GM10248 (cell line): ENCODE measurements at regions not wholly inside any gene's neighbourhood (a gene's known extent, or its start where the extent isn't known, plus 50 kb on each side); places are given as distances from the start of the nearest gene placed in this dataset.

ENCODE experiments used
- CTCF ChIA-PET: fragments of 300-600 bp; sonication (Branson Sonifier 250); formaldehyde crosslinking; extraction: SDS; loops from one replicate; lab custom pipeline; 2021; ENCODE audit warnings: antibody characterized with exemption; lab: Yijun Ruan, JAX
- POLR2A ChIA-PET: fragments of 350-650 bp; sonication (Branson Sonifier 250); formaldehyde crosslinking; extraction: SDS; loops from one replicate; lab custom pipeline; 2020; ENCODE audit warnings: antibody characterized with exemption; lab: Yijun Ruan, JAX
- DNase-seq: peaks from one replicate; pipeline ENCODE4 v3.0.0; 2012; ENCODE audit errors: extremely low spot score
- TF ChIP-seq, protein P1 (sequence below): IDR thresholded peaks from 2 replicates; pipeline ENCODE4 v1.5.1; 2012; ENCODE audit warnings: mild to moderate bottlenecking, low read depth; ENCODE audit errors: extremely low read depth, missing control alignments, control extremely low read depth

DNA sequence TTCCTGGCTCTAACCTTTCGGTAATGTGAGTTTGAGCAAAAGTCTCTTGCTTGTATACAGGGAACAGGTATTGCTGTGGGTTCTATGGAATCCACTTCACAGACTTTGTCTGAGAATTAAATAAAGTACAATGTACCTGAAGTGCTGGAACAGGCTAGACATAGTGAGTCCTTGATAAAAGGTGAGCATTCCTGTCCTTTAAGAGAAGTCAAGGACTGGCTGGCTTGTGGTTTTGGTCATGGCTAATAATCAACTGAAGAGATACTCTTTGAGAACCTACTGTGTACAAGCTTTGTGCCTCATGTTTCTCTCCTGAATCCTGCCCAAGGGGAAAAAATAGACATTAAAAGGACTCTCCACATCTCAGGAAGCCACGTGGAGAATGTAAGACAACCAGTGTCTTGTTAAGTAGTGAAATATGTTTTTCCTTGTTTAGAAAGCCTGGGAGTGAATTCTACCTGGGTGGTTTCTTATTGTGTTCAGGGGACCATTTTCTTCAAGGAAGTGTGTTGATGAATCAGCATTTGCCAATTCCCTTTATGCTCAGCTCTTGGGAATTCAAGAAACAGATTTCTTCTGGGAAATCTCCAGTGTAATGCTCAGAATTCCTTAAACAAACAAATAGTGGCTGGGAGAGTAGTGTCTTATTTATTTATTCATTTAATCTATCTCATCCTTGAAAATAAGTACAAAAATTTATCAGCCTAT lies 55.2 kb upstream of the PLD5 start:
- no peak for DNase-seq
- POLR2A ChIA-PET, result no interaction called here
- CTCF ChIA-PET, result no interaction called here
- TF ChIP-seq, protein P1, sequence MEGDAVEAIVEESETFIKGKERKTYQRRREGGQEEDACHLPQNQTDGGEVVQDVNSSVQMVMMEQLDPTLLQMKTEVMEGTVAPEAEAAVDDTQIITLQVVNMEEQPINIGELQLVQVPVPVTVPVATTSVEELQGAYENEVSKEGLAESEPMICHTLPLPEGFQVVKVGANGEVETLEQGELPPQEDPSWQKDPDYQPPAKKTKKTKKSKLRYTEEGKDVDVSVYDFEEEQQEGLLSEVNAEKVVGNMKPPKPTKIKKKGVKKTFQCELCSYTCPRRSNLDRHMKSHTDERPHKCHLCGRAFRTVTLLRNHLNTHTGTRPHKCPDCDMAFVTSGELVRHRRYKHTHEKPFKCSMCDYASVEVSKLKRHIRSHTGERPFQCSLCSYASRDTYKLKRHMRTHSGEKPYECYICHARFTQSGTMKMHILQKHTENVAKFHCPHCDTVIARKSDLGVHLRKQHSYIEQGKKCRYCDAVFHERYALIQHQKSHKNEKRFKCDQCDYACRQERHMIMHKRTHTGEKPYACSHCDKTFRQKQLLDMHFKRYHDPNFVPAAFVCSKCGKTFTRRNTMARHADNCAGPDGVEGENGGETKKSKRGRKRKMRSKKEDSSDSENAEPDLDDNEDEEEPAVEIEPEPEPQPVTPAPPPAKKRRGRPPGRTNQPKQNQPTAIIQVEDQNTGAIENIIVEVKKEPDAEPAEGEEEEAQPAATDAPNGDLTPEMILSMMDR, result no peak
